Retinal pigment epithelial cell (primary cell): ENCODE measurements at regions not wholly inside any gene's neighbourhood (a gene's known extent, or its start where the extent isn't known, plus 50 kb on each side); places are given as distances from the start of the nearest gene placed in this dataset.

Experiments used
- DNase-seq: peaks from one replicate; pipeline ENCODE4 v3.0.0-alpha.2; 2010; ENCODE audit warnings: low read depth
- H3K4me3 ChIP-seq: 2 replicates; pipeline ENCODE4 v1.5.1; 2011; ENCODE audit warnings: mild to moderate bottlenecking, low read length, control low read depth, moderate library complexity
- TF ChIP-seq, protein P1 (sequence below): conservative IDR thresholded peaks from 2 replicates; pipeline ENCODE4 v1.5.1; 2011; ENCODE audit warnings: low read depth, low read length, control low read depth, inconsistent platforms

DNA sequence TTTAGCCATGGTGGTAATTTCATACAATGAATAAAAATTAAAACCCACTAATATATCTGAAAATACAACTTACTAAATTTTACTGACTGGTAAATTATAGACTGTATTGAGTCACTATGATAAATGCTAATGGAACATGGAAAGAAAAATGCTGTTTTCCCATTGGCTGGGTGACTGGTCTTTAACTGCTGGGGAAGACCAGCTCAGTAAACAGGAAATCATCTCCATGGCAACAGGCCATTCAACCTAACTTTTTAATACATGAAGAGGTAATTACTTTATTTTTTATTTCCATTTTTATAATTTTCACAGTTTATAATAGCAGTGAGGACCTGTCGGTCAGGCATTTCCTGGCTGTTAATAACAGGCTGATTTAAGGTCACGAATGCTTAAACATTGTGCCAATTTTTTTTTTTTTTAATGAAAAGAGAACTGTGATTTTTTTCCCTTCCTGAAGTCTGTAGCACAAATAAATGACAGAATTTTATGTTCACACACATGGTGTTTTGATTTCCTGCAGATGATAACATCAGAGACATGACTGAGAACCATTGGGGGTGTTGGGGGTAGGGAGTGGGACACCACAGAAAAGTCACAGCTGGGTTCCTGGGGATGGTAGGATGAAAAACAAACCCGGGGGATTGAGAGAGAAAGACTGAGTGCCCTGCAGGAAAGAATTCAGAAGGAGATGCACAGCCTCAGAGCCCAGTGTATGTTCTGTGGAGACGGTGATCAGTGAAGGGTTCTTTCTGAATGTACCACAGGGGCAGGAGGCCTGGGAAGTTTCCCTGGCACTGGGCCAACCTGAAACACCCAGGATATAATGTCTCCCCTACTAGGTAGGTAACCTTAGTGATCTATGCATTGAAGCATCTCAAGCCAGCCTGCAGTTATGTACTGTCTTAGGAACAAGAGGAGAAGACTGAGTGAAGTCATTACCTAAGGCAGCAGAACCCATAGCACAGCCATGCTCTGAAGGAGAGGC, 297.1 kb downstream of the COG6 start:
- DNase-seq, result peak; percentile 45
- H3K4me3 ChIP-seq, result no peak overlapping the region
- TF ChIP-seq, protein P1, sequence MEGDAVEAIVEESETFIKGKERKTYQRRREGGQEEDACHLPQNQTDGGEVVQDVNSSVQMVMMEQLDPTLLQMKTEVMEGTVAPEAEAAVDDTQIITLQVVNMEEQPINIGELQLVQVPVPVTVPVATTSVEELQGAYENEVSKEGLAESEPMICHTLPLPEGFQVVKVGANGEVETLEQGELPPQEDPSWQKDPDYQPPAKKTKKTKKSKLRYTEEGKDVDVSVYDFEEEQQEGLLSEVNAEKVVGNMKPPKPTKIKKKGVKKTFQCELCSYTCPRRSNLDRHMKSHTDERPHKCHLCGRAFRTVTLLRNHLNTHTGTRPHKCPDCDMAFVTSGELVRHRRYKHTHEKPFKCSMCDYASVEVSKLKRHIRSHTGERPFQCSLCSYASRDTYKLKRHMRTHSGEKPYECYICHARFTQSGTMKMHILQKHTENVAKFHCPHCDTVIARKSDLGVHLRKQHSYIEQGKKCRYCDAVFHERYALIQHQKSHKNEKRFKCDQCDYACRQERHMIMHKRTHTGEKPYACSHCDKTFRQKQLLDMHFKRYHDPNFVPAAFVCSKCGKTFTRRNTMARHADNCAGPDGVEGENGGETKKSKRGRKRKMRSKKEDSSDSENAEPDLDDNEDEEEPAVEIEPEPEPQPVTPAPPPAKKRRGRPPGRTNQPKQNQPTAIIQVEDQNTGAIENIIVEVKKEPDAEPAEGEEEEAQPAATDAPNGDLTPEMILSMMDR, result no peak

DNA sequence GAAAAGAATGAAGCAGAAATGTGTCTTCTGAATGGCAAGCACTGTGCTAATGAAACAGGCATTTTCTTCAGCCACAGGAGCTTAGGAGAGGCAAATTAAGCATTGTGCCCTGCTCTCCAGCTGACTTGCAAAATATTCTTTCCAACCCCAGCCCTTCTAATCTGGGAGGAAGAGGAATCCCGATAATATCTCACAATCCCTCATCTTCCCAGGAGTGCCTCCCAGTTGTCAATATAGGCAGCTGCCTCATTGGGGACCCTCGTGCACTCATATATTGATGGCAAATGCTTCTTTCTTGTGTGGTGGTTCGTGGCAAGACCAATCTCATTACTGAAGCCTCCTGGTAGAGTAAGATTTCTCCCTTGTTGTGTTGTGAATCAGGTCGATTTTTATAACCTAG, 299.0 kb downstream of the COG6 start:
- DNase-seq, result no peak
- no peak overlapping the region for H3K4me3 ChIP-seq
- TF ChIP-seq, protein P1, result no peak

DNA sequence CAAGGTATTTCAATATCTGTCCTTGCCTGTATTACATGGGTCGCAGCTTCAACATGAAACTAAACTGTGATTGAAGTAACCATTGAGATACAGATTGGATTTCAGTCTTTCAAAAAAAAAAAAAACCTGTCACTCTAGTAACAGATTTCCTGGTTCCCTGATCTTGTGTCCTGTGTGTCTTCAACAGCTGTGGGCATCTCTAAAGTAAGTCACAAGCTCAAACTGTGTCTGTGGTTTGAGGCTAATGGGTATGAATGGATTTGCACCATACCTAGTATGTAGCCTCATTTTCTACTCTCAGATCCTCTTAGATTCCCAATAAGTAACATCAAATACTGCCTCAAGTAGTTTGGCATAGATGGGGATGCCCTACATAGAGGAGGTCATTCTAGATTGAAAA, 300.1 kb downstream of the COG6 start:
- no peak overlapping the region for H3K4me3 ChIP-seq
- DNase-seq, result no peak
- TF ChIP-seq, protein P1, result no peak

DNA sequence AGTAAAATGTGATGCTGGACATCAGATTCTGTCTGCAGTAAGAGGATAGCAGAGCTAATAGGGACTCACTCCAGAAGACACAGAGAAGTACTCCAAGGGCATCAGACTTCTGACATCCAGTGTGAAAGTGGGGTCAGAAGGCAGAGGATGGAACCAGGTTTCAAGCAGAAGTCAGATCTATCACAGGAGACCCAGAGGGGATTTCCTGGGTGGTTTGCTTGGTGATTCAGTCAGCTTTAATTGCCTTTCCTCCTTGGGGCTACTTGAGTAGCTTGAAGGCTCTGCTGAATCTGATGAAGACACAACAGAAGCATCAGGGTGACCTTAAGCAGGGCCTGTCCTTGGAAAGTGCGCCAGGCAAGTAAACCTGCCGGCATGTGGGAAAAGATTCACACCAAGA, 300.6 kb downstream of the COG6 start:
- no peak for DNase-seq
- TF ChIP-seq, protein P1, result no peak
- no peak overlapping the region for H3K4me3 ChIP-seq

DNA sequence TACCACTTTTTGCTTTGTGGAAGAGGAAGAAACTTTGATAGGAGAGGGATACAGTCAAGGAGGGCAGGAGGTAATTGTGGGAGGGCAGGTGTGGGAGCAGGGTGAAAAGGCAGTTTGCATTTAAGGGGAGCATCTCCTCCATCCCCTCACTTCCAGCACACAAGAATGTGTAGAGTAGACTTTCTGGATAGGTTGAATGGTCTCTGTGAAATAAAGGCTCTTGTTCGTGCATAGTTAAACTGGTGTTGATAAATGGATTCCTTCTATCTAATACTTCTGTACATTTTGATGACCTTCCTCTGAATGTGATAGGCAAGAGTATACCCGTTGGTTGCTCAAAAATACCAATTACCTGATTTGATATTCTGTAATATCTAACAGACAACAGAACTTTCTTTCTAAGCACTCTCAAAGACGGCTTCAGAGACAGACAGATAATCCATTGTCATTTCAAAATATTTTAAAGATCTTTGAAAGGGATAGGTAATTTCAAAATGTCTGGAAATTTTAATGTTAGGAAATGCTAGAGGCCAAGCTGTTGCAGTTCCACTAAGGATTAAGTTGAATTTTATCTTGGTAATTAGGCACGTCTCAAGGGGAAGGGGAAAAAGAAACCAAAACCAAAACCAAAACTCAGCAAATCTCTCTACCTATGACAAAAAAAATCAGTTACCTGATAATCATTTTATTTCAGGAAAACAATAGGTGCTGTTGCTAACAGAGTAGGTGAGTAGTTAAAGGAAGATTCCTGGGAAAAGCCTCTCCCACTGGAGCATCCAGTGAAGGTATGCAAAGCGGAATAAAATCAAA, 302.6 kb downstream of the COG6 start:
- TF ChIP-seq, protein P1, result no peak
- no peak overlapping the region for H3K4me3 ChIP-seq
- no peak for DNase-seq

DNA sequence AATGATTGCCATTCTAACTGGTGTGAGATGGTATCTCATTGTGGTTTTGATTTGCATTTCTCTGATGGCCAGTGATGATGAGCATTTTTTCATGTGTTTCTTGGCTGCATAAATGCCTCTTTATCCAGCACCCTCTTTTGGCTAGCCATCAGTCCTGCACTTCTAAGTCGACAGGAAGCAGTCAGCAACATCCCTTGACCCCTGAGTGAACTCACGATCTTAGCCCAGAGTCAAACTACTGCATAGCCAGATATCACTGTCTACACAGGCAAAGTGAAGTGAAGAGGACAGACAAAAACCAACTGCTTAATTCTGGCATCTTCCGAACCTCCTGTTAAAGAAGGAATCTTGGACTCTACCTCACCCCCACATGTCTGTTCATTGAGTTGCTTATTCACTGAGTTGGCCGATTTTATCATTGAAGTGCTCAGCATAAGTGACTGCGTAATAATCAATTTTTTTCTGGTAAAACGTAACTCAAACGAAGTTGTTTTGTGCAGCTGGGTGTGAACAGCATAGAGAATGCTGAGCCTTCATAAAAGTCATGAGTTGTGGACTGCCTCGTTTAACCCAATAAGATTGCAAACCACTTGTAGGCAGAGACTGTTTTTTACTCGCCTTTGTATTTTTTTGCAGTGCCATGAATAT, 304.2 kb downstream of the COG6 start:
- H3K4me3 ChIP-seq, result no peak overlapping the region
- no peak for DNase-seq
- TF ChIP-seq, protein P1, result no peak
